ENCODE measurements at regions not wholly inside any gene's neighbourhood (a gene's known extent, or its start where the extent isn't known, plus 50 kb on each side); places are given as distances from the start of the nearest gene placed in this dataset.

DNA sequence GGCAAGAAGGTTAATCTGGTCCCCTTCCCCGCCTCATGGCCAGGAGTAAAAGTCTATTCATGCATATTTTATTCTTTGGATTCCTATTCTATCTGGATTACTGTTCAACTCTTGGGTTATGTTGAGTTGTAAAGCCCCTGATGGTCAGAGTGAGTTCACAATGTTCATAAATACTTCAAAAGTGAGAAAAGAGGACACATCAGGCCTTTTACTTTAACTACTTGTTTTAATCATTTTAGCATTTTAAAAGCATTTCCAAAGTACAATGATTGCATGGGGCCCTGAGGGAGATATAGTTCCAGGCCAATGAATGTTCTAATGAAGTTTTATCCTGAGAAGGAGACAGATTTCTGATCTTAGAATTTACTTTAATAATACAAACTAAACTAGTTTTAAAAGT lies 93.9 kb downstream of the BOD1 start:
- H3K36me3 ChIP-seq (ENCODE audit: control insufficient read depth, insufficient read depth, low read length), result no peaks in the 10 kb centered on the region
- H3K4me1 Mint-ChIP-seq (ENCODE audit: low read depth, unreplicated experiment), result no peaks in the 10 kb centered on the region
- H3K9me3 ChIP-seq, result peaks cover 3% of the 10 kb centered on the region
- no peak overlapping the region for H3K27ac Mint-ChIP-seq (ENCODE audit: unreplicated experiment)
- no peaks in the 10 kb centered on the region for H3K36me3 Mint-ChIP-seq (ENCODE audit: insufficient read depth, unreplicated experiment)
- intact Hi-C loops (cut with micrococcal nuclease; ENCODE audit: unreplicated experiment), result no loop called here
- TF ChIP-seq, protein P1, sequence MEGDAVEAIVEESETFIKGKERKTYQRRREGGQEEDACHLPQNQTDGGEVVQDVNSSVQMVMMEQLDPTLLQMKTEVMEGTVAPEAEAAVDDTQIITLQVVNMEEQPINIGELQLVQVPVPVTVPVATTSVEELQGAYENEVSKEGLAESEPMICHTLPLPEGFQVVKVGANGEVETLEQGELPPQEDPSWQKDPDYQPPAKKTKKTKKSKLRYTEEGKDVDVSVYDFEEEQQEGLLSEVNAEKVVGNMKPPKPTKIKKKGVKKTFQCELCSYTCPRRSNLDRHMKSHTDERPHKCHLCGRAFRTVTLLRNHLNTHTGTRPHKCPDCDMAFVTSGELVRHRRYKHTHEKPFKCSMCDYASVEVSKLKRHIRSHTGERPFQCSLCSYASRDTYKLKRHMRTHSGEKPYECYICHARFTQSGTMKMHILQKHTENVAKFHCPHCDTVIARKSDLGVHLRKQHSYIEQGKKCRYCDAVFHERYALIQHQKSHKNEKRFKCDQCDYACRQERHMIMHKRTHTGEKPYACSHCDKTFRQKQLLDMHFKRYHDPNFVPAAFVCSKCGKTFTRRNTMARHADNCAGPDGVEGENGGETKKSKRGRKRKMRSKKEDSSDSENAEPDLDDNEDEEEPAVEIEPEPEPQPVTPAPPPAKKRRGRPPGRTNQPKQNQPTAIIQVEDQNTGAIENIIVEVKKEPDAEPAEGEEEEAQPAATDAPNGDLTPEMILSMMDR (IDR thresholded peaks at IDR 0.05; ENCODE audit: insufficient read depth in 1 of 2, low read depth in 1 of 2, low read length in 1 of 2, severe bottlenecking in 1 of 2, unreplicated experiment in 1 of 2), result no peak
- no peak for DNase-seq
- no TSS peak for BruUV-seq (replicated peaks)
- H3K4me3 ChIP-seq (ENCODE audit: low read depth, low read length), result no peak overlapping the region
- no peaks in the 10 kb centered on the region for H3K9me3 Mint-ChIP-seq (ENCODE audit: unreplicated experiment)
- peaks cover 7% of the 10 kb centered on the region for H3K27me3 Mint-ChIP-seq (ENCODE audit: insufficient read depth, unreplicated experiment)
- no peaks in the 10 kb centered on the region for H3K27me3 ChIP-seq (replicated peaks; ENCODE audit: control insufficient read depth, insufficient read depth, low read length)
- H3K4me3 Mint-ChIP-seq (ENCODE audit: unreplicated experiment), result no peak overlapping the region
- CTCF ChIA-PET, result no interaction called here
- no peaks in the 10 kb centered on the region for H3K4me1 ChIP-seq
- POLR2A ChIA-PET, result no interaction called here

- Mint-ChIP-seq H3K4me1 (ENCODE audit: low read depth, unreplicated experiment) (no peaks in the 10 kb centered on the region), H3K27me3 (ENCODE audit: insufficient read depth, unreplicated experiment) (peaks cover 10% of the 10 kb centered on the region), H3K9me3 (ENCODE audit: unreplicated experiment) (no peaks in the 10 kb centered on the region), H3K27ac (ENCODE audit: unreplicated experiment) (no peak overlapping the region), H3K36me3 (ENCODE audit: insufficient read depth, unreplicated experiment) (no peaks in the 10 kb centered on the region), H3K4me3 (ENCODE audit: unreplicated experiment) (no peak overlapping the region)
- BruUV-seq (replicated peaks), result no TSS peak
- POLR2A ChIA-PET, result no interaction called here
- no peaks in the 10 kb centered on the region for H3K36me3 ChIP-seq (ENCODE audit: control insufficient read depth, insufficient read depth, low read length)
- CTCF ChIA-PET, result no interaction called here
- H3K9me3 ChIP-seq, result peaks cover 3% of the 10 kb centered on the region
- intact Hi-C loops (cut with micrococcal nuclease; ENCODE audit: unreplicated experiment), result no loop called here
- no peak overlapping the region for H3K4me3 ChIP-seq (ENCODE audit: low read depth, low read length)
- no peaks in the 10 kb centered on the region for H3K27me3 ChIP-seq (replicated peaks; ENCODE audit: control insufficient read depth, insufficient read depth, low read length)
- no peaks in the 10 kb centered on the region for H3K4me1 ChIP-seq
- TF ChIP-seq, protein P1 (IDR thresholded peaks at IDR 0.05; ENCODE audit: insufficient read depth in 1 of 2, low read depth in 1 of 2, low read length in 1 of 2, severe bottlenecking in 1 of 2, unreplicated experiment in 1 of 2), result no peak
- no peak for DNase-seq
These were observed 97.6 kb downstream of the BOD1 start for GRCh38 chr5:173518856-173519255.

DNA sequence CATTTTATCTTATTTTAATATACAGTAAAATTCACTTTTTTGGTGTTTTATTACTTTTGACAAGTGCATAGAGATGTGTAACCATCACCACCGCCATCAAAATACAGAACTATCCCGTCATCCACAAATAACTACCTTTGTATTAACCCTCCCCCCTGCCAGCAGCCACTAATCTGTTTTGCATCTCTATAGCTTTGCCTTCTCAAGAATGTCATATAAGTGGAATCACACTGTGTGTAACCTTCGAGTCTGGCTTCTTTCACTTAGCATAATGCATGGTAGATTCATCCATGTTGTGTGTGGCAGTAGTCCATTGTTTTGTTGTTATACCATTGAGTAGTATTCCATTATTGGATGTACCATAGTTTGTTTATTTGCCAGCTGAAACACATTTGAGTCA lies 98.8 kb downstream of the BOD1 start:
- no peak overlapping the region for H3K4me3 ChIP-seq (ENCODE audit: low read depth, low read length)
- Mint-ChIP-seq H3K27me3 (ENCODE audit: insufficient read depth, unreplicated experiment) (peaks cover 12% of the 10 kb centered on the region), H3K4me1 (ENCODE audit: low read depth, unreplicated experiment) (no peaks in the 10 kb centered on the region), H3K9me3 (ENCODE audit: unreplicated experiment) (no peaks in the 10 kb centered on the region), H3K36me3 (ENCODE audit: insufficient read depth, unreplicated experiment) (no peaks in the 10 kb centered on the region), H3K27ac (ENCODE audit: unreplicated experiment) (no peak overlapping the region), H3K4me3 (ENCODE audit: unreplicated experiment) (no peak overlapping the region)
- intact Hi-C loops (cut with micrococcal nuclease; ENCODE audit: unreplicated experiment), result no loop called here
- H3K36me3 ChIP-seq (ENCODE audit: control insufficient read depth, insufficient read depth, low read length), result no peaks in the 10 kb centered on the region
- TF ChIP-seq, protein P1 (IDR thresholded peaks at IDR 0.05; ENCODE audit: insufficient read depth in 1 of 2, low read depth in 1 of 2, low read length in 1 of 2, severe bottlenecking in 1 of 2, unreplicated experiment in 1 of 2), result no peak
- DNase-seq, result no peak
- BruUV-seq (replicated peaks), result no TSS peak
- no peaks in the 10 kb centered on the region for H3K27me3 ChIP-seq (replicated peaks; ENCODE audit: control insufficient read depth, insufficient read depth, low read length)
- peaks cover 3% of the 10 kb centered on the region for H3K9me3 ChIP-seq
- ChIA-PET CTCF (no interaction called here), POLR2A (no interaction called here)
- no peaks in the 10 kb centered on the region for H3K4me1 ChIP-seq

Measured in Caco-2 (cell line).